ENCODE measurements at regions not wholly inside any gene's neighbourhood (a gene's known extent, or its start where the extent isn't known, plus 50 kb on each side); places are given as distances from the start of the nearest gene placed in this dataset.

DNA sequence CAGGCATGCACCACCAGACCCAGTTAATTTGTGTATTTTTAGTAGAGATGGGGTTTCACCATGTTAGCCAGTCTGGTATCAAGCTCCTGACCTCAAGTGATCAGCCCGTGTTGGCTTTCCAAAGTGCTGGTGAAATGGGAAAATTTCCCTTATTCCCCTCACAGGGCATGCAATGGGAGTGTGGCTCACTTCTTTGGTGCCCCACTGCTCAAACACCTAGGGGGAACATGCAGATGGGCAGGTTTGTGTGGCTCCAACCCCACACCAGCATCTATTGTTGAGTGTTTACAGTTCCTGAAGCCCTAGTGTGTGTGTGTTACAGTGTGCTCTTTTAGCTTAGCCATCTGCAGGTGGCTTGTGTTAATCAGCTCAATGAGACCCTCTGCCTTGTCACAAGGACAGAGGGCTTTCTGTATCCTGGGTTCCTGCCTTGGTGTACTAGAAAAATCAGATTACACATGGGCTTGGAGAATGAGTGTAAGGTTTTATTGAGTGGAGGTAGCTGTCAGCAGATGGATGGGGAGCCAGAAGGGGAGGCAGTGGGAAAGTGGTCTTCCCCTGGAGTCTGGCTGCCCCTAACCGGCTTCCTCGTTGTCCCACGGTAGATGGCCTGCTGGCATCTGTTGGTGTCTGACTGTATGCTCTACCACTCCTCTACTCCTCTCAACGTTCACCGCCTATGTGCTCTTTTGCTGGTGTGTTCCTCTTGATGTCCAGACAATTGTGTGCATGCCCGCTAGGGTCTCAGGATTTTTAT is 248.1 kb upstream of the CBLB start:
- Mint-ChIP-seq H3K27me3 (peaks cover 4% of the 10 kb centered on the region), H3K9me3 (peaks cover 4% of the 10 kb centered on the region), H3K36me3 (ENCODE audit: low read depth) (peaks cover 6% of the 10 kb centered on the region), H3K27ac (no peak overlapping the region), H3K4me1 (ENCODE audit: low read depth) (peaks cover 26% of the 10 kb centered on the region), H3K4me3 (no peak overlapping the region)

DNA sequence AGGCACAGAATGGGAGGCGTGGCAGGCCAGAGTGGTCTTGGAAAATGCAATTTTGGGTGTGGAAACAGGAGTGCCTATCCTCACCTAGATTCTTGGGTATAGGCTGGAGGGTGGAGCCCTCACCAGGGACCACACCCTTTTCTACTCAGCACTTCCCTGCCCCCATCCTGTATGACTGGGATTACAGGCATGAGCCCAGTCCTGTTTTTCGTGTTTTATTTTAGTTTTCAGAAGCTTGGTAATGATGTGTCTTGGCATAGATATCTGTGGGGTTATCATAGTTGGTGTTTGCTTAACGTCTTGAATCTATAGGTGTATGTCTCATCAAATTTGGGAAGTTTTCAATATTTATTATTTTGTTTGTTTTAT is 248.7 kb upstream of the CBLB start:
- Mint-ChIP-seq H3K4me3 (no peak overlapping the region), H3K36me3 (ENCODE audit: low read depth) (peaks cover 6% of the 10 kb centered on the region), H3K9me3 (peaks cover 4% of the 10 kb centered on the region), H3K4me1 (ENCODE audit: low read depth) (peaks cover 26% of the 10 kb centered on the region), H3K27me3 (peaks cover 4% of the 10 kb centered on the region), H3K27ac (no peak overlapping the region)

DNA sequence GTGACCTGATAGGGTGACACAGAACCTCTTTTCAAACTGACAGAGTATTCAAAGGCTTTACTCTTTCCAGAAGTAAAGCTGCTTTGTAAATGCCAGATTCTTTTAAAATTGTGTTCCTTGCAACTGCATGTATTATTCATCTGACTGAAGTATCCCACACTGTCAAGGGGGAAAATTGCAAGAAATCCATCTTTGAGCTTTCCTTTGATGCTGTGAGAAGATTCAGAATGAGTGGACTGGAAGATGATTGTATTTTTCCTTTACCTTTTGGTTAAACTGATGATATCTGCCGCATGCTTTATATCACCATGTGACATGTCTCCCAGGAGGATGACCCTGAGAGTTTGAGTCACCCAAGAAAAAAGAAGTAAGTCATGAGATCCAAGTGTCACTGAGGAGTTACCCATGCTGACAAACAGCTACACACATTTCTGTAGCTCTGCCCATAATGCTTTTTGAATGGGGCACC is 250.8 kb upstream of the CBLB start:
- Mint-ChIP-seq H3K27ac (peak overlapping the region; percentile 92), H3K9me3 (peaks cover 4% of the 10 kb centered on the region), H3K4me1 (ENCODE audit: low read depth) (peaks cover 26% of the 10 kb centered on the region), H3K27me3 (peaks cover 4% of the 10 kb centered on the region), H3K4me3 (peak overlapping the region; percentile 69), H3K36me3 (ENCODE audit: low read depth) (peaks cover 6% of the 10 kb centered on the region)

DNA sequence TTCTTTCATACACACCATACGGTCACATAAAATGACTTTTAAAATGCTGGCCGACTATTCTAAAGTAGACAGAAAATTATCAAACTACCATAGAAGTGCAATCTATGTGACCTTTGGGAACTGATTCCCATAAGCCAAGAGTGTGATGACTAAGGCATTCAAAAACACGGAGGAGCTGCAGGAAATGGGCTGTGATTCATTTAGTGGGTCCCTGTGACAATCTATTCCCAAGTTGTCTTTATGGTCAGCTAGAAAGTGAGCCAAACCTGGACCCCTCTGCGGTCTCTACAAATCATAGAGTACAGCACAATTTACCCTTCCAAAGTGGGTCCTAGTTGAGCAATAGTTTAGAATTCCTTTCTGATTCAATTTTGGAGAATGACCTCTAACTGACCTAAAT is 251.5 kb upstream of the CBLB start:
- peaks cover 4% of the 10 kb centered on the region for H3K27me3 Mint-ChIP-seq
- no peak overlapping the region for H3K4me3 Mint-ChIP-seq
- H3K9me3 Mint-ChIP-seq: peaks cover 4% of the 10 kb centered on the region
- peak overlapping the region; percentile 92 for H3K27ac Mint-ChIP-seq
- H3K36me3 Mint-ChIP-seq (ENCODE audit: low read depth): peaks cover 6% of the 10 kb centered on the region
- peaks cover 26% of the 10 kb centered on the region for H3K4me1 Mint-ChIP-seq (ENCODE audit: low read depth)

DNA sequence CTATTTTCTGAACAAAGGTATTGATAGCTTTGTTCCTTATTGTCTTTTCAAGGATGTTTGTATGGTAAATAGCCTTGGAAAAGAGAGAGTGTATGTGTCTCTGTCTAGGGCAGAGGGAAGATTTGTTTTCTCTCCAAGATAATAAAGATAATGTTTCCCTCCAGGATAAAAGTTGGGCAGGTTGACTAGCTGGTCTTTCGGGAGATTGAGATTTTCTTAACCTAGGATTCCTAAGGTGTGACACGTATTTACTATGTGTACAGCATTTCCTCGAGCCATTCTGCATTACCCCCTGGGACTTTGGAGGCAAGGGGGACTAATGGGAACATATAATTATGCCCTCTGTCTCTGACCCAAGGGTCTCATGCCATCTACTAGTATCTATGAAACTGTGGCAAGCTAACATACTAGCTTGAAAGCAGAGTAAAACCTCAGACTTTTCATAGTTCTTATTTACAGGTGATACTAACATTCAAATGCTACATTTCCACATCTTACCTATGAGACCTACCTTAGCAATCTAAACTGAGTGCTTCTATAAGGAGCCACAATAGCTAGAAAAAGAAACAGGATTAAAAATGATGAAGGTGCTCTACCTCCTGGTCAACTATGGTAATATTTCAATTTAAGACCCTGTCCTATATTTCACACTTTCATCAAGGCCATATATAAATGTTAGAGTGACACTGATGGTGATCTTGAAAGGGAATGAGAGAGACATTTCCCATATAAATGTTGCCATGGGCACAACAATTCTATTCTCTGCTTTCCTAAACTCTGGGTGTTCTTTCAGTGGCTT is 252.9 kb upstream of the CBLB start:
- Mint-ChIP-seq H3K4me3 (no peak overlapping the region), H3K27ac (no peak overlapping the region), H3K27me3 (peaks cover 4% of the 10 kb centered on the region)

DNA sequence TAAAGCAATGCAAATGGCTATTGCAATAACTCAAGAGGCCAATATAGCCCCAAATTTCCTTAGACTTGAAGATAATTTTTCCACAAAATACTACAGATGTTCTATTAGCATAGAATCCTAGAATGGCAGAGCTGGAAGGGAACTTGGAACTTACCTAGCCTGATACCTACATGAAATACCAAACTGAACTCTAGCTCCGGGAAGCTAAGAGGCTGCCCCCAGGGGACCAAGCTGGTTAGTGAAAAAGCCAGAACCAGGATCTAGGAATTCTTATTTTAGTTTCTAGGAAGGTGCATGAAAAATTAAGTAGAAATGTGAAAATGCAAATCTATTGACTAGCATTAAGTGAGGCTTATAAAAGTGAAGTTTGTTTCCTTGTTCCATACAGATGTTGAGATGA is 256.0 kb upstream of the CBLB start:
- H3K27ac Mint-ChIP-seq: no peak overlapping the region
- no peaks in the 10 kb centered on the region for H3K9me3 Mint-ChIP-seq
- peaks cover 17% of the 10 kb centered on the region for H3K4me1 Mint-ChIP-seq (ENCODE audit: low read depth)
- peaks cover 2% of the 10 kb centered on the region for H3K36me3 Mint-ChIP-seq (ENCODE audit: low read depth)
- peaks cover under 1% of the 10 kb centered on the region for H3K27me3 Mint-ChIP-seq
- H3K4me3 Mint-ChIP-seq: no peak overlapping the region

More for the DNA sequence above, 252.9 kb upstream of the CBLB start:
- Mint-ChIP-seq H3K9me3 (peaks cover 4% of the 10 kb centered on the region), H3K4me1 (ENCODE audit: low read depth) (peaks cover 26% of the 10 kb centered on the region), H3K36me3 (ENCODE audit: low read depth) (peaks cover 6% of the 10 kb centered on the region)

DNA sequence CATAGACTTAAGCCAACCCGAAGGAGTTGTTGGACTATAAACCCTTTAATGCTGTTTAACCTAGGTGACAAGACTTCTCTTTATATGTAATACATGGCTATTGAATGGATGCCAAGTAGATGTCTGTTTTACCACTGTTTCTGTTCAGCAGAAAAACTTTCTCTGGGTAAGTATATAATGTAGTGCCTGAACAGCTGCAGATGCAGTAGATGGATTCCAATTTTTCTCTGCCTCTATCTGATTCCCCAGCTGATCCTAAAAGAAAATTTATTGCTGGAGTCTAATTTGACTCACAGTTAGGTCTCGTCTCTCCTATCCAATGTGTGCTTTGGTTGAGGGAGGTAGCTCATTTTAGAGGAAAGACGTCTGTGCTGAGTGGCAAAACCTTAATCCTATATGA is 256.5 kb upstream of the CBLB start:
- H3K9me3 Mint-ChIP-seq: no peaks in the 10 kb centered on the region
- no peaks in the 10 kb centered on the region for H3K36me3 Mint-ChIP-seq (ENCODE audit: low read depth)
- H3K27ac Mint-ChIP-seq: no peak overlapping the region
- H3K27me3 Mint-ChIP-seq: no peaks in the 10 kb centered on the region
- no peak overlapping the region for H3K4me3 Mint-ChIP-seq
- H3K4me1 Mint-ChIP-seq (ENCODE audit: low read depth): peaks cover 17% of the 10 kb centered on the region

DNA sequence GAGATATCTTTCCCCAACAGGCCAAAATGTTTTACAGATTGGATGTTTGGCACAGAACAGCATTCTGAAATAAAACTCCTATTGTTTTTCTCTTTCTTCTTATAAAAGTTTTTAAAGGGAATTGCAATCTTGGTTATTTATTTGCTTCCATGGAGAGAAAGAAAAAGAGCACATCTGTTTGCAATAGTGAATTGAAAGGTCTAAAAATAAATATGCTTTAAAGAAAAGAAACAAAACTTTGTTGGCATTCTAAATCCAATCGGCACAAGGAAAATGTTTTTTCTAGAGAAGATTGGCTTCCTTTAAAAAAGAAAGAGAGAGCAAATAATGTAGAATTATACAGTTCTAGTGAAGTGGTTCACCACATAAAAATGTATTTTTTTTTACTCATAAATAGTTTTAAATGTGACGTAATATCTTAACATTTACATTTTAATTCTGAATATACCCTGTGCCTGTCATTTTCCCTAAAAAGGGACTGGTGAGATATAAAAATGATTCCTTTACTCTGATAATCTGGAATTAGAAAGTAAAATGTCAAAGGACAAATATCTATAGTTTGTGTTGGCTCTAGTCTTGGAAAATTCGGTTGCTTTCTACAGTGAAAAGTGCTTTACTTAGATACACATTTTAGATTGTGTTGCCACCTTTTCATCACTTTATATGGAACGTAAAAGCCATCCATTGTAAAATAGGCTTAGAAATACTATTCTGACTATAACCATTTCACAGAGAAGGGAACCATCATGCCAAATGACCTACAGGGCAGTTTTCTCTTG is 257.4 kb upstream of the CBLB start:
- Mint-ChIP-seq H3K27me3 (no peaks in the 10 kb centered on the region), H3K9me3 (no peaks in the 10 kb centered on the region)

DNA sequence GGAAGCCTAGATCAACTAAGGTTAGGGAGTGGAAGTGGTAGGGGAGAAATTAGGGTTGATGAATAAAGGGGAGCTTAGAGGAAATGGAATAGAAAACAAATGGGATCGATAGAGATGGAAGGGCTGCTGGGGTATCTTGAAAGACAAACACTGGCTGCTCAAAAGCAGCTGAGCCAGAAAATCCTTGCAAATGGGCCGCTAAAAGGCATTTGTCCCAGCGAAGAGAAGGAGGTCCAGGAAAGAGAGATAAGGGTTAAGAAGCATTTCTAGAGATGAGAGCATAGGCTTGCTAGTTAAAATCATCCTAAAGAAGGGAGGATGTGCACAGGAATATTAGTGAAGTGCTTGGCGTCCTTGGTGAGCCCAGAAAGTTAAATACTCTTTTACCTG is 258.0 kb upstream of the CBLB start:
- Mint-ChIP-seq H3K4me1 (ENCODE audit: low read depth) (peaks cover 24% of the 10 kb centered on the region), H3K36me3 (ENCODE audit: low read depth) (no peaks in the 10 kb centered on the region), H3K9me3 (no peaks in the 10 kb centered on the region), H3K27ac (no peak overlapping the region), H3K4me3 (no peak overlapping the region), H3K27me3 (no peaks in the 10 kb centered on the region)

More for the DNA sequence above, 257.4 kb upstream of the CBLB start:
- Mint-ChIP-seq H3K27ac (no peak overlapping the region), H3K4me3 (no peak overlapping the region), H3K4me1 (ENCODE audit: low read depth) (peaks cover 20% of the 10 kb centered on the region), H3K36me3 (ENCODE audit: low read depth) (no peaks in the 10 kb centered on the region)

DNA sequence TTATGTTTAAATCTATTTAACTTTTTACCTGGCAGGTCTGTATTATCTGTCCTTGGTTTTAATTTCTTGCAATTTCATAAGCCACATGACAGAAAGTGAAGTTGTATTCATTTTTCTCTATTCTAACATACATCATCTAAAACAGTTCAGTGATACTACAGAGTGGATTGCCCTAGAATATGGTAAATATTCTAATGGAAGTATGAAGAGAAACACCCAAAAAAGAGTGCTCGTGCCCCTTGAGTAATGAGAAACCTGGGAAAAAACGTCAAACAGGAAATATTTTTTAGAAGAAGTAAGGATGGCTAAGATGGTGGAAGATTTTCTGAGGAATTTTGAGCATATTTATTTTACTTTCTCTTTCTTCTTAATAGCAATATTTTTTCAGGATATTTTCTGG is 261.1 kb upstream of the CBLB start:
- H3K4me3 Mint-ChIP-seq: peak overlapping the region; percentile 17
- H3K9me3 Mint-ChIP-seq: peaks cover 4% of the 10 kb centered on the region
- no peaks in the 10 kb centered on the region for H3K27me3 Mint-ChIP-seq
- peaks cover 35% of the 10 kb centered on the region for H3K4me1 Mint-ChIP-seq (ENCODE audit: low read depth)
- H3K27ac Mint-ChIP-seq: peak overlapping the region; percentile 72
- no peaks in the 10 kb centered on the region for H3K36me3 Mint-ChIP-seq (ENCODE audit: low read depth)

DNA sequence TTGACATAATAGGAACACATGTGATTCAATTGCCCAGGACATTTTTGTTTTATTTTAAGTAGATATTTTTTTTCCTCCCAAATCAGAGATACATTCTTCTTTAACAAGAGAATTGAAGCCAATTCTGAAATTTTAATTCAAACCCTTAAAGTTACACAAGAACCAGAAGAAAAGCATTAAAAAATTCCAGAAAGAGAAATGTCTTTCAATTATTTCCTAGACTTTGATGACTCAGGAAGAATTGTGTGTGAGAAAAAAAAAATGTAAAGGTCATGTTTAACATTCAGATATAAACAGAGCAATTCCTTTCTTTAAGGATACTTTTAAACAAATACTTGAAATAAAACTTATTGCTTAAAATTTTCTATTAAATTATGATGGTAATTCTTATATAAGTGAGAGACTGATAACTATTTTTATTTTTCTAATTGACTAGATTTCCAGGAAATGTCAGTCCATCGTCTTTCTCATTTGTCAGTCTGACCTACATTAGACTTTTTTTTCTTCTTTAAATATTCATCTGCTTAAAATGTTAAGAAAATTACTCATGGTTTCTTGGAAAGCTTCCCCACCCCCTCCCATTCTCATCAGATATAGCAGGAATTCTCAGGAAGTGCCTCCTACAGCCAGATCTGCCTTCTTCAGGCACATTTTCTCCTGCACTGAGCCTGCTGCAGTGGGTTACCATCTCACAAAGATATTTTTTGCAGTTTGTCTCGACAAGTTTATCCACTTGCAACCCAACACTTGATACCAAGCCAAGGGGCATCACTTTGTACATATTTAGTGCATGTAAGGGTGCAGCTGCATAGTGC is 261.8 kb upstream of the CBLB start:
- no peaks in the 10 kb centered on the region for H3K27me3 Mint-ChIP-seq
- peaks cover 35% of the 10 kb centered on the region for H3K4me1 Mint-ChIP-seq (ENCODE audit: low read depth)
- H3K9me3 Mint-ChIP-seq: peaks cover 4% of the 10 kb centered on the region
- H3K36me3 Mint-ChIP-seq (ENCODE audit: low read depth): no peaks in the 10 kb centered on the region
- H3K4me3 Mint-ChIP-seq: peak overlapping the region; percentile 40
- H3K27ac Mint-ChIP-seq: peak overlapping the region; percentile 72

DNA sequence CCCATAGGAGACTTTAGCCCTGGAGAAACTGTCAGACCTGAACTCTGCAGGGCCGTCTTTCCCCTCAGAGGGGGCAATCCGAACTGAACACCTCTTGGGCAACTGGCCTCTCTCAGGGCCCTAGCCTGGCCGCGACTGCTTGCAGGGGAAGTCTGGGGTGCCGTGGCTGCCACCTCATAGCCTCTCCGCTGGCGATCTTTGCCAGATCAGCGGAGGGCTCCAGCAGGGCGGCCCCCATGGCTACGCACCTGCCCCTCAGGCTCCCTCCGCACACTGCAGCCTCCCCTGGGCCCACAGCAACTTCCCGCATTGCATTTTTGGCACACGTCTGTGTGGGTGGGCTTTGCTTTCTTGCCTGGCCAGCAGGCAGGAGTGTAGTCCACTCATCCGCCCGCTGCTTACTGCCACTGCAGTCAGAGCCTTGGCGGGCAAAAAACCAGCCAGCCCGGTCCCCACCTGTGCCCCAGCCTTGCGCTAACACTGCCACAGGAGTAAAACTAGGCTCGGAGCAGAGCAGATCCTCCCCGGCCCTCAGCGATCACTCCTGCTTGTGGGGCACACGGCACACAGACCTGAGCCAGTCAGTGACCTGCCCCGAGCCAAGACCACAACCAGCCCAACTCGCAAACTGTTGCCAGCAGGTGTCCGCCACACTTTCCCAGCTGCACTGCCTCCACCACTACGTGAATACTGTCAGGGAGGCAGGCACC is 266.8 kb upstream of the CBLB start:
- no peak overlapping the region for H3K4me3 Mint-ChIP-seq
- H3K36me3 Mint-ChIP-seq (ENCODE audit: low read depth): no peaks in the 10 kb centered on the region

DNA sequence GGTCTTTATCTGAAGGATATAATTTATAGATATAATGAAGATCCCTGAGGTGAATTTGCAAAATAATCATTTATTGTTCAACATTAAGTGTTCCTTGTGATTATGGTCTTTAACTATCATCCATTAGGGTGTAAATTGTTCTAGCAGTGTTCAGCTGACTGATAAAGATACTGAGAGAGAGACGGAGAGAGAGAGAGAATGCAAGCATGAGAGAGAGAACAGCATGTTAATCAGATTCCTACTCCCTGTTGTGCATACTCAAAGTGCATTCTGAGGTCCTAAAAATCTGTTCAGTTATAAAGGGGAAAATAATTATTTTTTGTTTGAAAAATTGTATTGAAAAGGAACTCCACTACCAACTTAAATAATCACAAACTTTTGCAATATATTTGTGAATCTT is 271.0 kb upstream of the CBLB start:
- no peak overlapping the region for H3K27ac Mint-ChIP-seq
- H3K9me3 Mint-ChIP-seq: peaks cover 15% of the 10 kb centered on the region
- H3K36me3 Mint-ChIP-seq (ENCODE audit: low read depth): no peaks in the 10 kb centered on the region
- no peaks in the 10 kb centered on the region for H3K27me3 Mint-ChIP-seq
- H3K4me1 Mint-ChIP-seq (ENCODE audit: low read depth): no peaks in the 10 kb centered on the region
- no peak overlapping the region for H3K4me3 Mint-ChIP-seq

More for the DNA sequence above, 266.8 kb upstream of the CBLB start:
- Mint-ChIP-seq H3K27ac (no peak overlapping the region), H3K9me3 (peaks cover 12% of the 10 kb centered on the region), H3K4me1 (ENCODE audit: low read depth) (peaks cover 21% of the 10 kb centered on the region), H3K27me3 (no peaks in the 10 kb centered on the region)

DNA sequence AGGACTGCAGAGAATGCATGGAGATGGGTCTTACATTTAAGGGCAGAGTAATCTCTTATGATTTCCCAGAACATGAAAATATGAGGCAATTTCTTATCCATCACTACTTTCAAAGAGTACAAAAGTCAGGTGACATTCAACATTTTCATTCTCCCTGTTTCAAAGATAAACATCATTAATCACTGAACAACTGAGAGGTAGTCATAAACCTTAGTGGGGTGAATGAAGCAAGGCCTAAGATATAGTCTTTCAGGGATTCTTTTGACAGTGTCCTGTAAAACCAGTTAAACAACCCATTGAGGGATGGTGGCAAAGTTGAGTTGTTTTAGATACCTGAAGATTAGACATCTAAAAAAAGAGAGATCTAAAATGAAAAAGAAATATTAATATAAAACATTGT is 271.6 kb upstream of the CBLB start:
- peaks cover 15% of the 10 kb centered on the region for H3K9me3 Mint-ChIP-seq
- no peaks in the 10 kb centered on the region for H3K36me3 Mint-ChIP-seq (ENCODE audit: low read depth)
- H3K4me3 Mint-ChIP-seq: no peak overlapping the region
- H3K27ac Mint-ChIP-seq: no peak overlapping the region
- no peaks in the 10 kb centered on the region for H3K27me3 Mint-ChIP-seq
- H3K4me1 Mint-ChIP-seq (ENCODE audit: low read depth): no peaks in the 10 kb centered on the region
